ENCODE measurements at regions not wholly inside any gene's neighbourhood (a gene's known extent, or its start where the extent isn't known, plus 50 kb on each side); places are given as distances from the start of the nearest gene placed in this dataset.

DNA sequence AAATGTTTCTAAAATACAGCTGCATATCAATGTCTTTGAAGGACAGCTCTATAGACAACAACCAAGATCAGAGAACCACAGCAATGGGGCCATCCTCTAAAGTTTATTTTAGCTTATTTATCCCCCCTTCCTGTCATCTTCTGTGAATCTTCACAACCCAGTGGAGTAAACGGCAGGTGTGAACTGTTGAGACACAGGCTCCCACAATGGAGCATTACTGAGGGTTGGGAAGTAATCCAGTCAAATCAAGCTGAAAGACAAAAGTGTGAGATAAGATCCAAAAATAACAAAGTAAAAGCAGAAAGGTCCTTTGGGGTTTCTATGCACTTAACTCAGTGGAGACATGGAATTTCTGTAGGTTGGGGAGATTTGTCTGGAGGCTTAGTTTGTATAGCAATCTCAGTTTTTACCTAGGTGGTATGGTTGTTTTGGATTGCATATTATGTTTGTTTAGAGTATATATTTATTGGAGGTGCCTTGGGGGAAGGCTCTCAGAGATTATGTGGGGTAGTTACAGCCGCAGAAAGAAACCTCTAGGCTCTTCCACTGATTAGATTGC, 286.9 kb upstream of the ADGRL2 start:
- FAIRE-seq (no peak), ATAC-seq (no peak), DNase-seq (ENCODE audit: low spot score) (no peak)
- Histone ChIP-seq H3K27ac (ENCODE audit: extremely low read length, insufficient read depth, low read length) (no peak overlapping the region), H3K4me1 (ENCODE audit: insufficient read depth, low read length) (no peaks in the 10 kb centered on the region), H3K79me2 (ENCODE audit: insufficient read depth, low read length) (no peaks in the 10 kb centered on the region), H2AFZ (ENCODE audit: low read length) (no peak overlapping the region), H3K4me3 (replicated peaks in 1 of 3; ENCODE audit: insufficient read depth in 1 of 3, low read depth in 2 of 3, low read length in 3 of 3) (no peak overlapping the region), H3K9me3 (ENCODE audit: low read length) (no peaks in the 10 kb centered on the region), H3K36me3 (replicated peaks in 1 of 2; ENCODE audit: control insufficient read depth in 1 of 2, insufficient read depth in 2 of 2, low read length in 2 of 2) (no peaks in the 10 kb centered on the region), H3K9ac (ENCODE audit: insufficient read depth, low read depth, low read length) (no peak overlapping the region), H4K20me1 (ENCODE audit: insufficient read depth, low read length) (no peaks in the 10 kb centered on the region), H3K27me3 (ENCODE audit: control insufficient read depth in 1 of 2, insufficient read depth in 2 of 2, low read length in 2 of 2) (no peaks in the 10 kb centered on the region), H3K4me2 (ENCODE audit: low read depth, low read length) (no peak overlapping the region)
- TF ChIP-seq NAIF1 (CRISPR knock-in tag; IDR thresholded peaks at IDR 0.05; ENCODE audit: borderline replicate concordance) (no peak), SMAD1 (CRISPR knock-in tag; IDR thresholded peaks at IDR 0.05; ENCODE audit: borderline replicate concordance, low read depth) (no peak), SRF (IDR thresholded peaks at IDR 0.05; ENCODE audit: low read depth, low read length) (no peak), NR1H2 (CRISPR knock-in tag; IDR thresholded peaks at IDR 0.05; ENCODE audit: borderline replicate concordance, low read depth) (no peak), ZNF614 (CRISPR knock-in tag; IDR thresholded peaks at IDR 0.05; ENCODE audit: borderline replicate concordance) (no peak), ZNF232 (CRISPR knock-in tag; IDR thresholded peaks at IDR 0.05; ENCODE audit: borderline replicate concordance) (no peak), CEBPB (IDR thresholded peaks at IDR 0.05; ENCODE audit: borderline replicate concordance, low read depth, low read length) (no peak), ZNF777 (CRISPR knock-in tag; IDR thresholded peaks at IDR 0.05) (no peak), ERF (CRISPR knock-in tag; IDR thresholded peaks at IDR 0.05) (no peak), ZNF720 (CRISPR knock-in tag; IDR thresholded peaks at IDR 0.05) (no peak)
- TF ChIP-seq, protein P1, sequence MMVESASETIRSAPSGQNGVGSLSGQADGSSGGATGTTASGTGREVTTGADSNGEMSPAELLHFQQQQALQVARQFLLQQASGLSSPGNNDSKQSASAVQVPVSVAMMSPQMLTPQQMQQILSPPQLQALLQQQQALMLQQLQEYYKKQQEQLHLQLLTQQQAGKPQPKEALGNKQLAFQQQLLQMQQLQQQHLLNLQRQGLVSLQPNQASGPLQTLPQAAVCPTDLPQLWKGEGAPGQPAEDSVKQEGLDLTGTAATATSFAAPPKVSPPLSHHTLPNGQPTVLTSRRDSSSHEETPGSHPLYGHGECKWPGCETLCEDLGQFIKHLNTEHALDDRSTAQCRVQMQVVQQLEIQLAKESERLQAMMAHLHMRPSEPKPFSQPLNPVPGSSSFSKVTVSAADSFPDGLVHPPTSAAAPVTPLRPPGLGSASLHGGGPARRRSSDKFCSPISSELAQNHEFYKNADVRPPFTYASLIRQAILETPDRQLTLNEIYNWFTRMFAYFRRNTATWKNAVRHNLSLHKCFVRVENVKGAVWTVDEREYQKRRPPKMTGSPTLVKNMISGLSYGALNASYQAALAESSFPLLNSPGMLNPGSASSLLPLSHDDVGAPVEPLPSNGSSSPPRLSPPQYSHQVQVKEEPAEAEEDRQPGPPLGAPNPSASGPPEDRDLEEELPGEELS (CRISPR knock-in tag; IDR thresholded peaks at IDR 0.05): no peak
- TF ChIP-seq, protein P2, sequence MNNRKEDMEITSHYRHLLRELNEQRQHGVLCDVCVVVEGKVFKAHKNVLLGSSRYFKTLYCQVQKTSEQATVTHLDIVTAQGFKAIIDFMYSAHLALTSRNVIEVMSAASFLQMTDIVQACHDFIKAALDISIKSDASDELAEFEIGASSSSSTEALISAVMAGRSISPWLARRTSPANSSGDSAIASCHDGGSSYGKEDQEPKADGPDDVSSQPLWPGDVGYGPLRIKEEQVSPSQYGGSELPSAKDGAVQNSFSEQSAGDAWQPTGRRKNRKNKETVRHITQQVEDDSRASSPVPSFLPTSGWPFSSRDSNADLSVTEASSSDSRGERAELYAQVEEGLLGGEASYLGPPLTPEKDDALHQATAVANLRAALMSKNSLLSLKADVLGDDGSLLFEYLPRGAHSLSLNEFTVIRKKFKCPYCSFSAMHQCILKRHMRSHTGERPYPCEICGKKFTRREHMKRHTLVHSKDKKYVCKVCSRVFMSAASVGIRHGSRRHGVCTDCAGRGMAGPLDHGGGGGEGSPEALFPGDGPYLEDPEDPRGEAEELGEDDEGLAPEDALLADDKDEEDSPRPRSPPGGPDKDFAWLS (CRISPR knock-in tag; IDR thresholded peaks at IDR 0.05; ENCODE audit: borderline replicate concordance): no peak
- TF ChIP-seq, protein P3, sequence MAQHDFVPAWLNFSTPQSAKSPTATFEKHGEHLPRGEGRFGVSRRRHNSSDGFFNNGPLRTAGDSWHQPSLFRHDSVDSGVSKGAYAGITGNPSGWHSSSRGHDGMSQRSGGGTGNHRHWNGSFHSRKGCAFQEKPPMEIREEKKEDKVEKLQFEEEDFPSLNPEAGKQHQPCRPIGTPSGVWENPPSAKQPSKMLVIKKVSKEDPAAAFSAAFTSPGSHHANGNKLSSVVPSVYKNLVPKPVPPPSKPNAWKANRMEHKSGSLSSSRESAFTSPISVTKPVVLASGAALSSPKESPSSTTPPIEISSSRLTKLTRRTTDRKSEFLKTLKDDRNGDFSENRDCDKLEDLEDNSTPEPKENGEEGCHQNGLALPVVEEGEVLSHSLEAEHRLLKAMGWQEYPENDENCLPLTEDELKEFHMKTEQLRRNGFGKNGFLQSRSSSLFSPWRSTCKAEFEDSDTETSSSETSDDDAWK (CRISPR knock-in tag; IDR thresholded peaks at IDR 0.05): no peak
- BruUV-seq (replicated peaks): no TSS peak
- CTCF ChIA-PET (ENCODE audit: low intra/inter-chr PET ratio, low total read pairs): no interaction called here
- in situ Hi-C loops (cut with HindIII; ENCODE audit: extremely low pct_ligation_motif_present, low pct_unique_long_range_greater_than_20kb) (no loop called here), intact Hi-C loops (cut with micrococcal nuclease; ENCODE audit: unreplicated experiment) (no loop called here)
- POLR2A ChIA-PET: no interaction called here
- 7% methylated on average over 2 of the region's 2 CpGs for WGBS (ENCODE audit: low lambda C conversion rate)

Measured in HepG2 (cell line).